ENCODE measurements at regions not wholly inside any gene's neighbourhood (a gene's known extent, or its start where the extent isn't known, plus 50 kb on each side); places are given as distances from the start of the nearest gene placed in this dataset.

GRCh38 chr1:197994907-197995407 lies 77.8 kb downstream of the LHX9 start (continued):
- TF ChIP-seq BHLHE40 (IDR thresholded peaks at IDR 0.05; ENCODE audit: borderline replicate concordance in 1 of 2, low read depth in 2 of 2, low read length in 1 of 2) (no peak), KDM1A (IDR thresholded peaks at IDR 0.05; ENCODE audit: borderline replicate concordance) (no peak), CHD1 (IDR thresholded peaks at IDR 0.05; ENCODE audit: low read depth, low read length) (no peak)

GRCh38 chr1:197995408-197996258 lies 78.5 kb downstream of the LHX9 start:
- in situ Hi-C loops (cut with MboI): no loop called here
- ChIA-PET POLR2A (no interaction called here), CTCF (no interaction called here), RAD21 (ENCODE audit: unreplicated experiment) (no interaction called here), SMC1A (ENCODE audit: uncharacterized antibody, unreplicated experiment) (no interaction called here)
- H3K79me2 ChIP-seq (ENCODE audit: control insufficient read depth, insufficient read depth, low read length): no peaks in the 10 kb centered on the region
- H3K4me1 ChIP-seq (ENCODE audit: control insufficient read depth, insufficient read depth, low read length): no peaks in the 10 kb centered on the region
- no peak overlapping the region for H3K27ac ChIP-seq (ENCODE audit: control insufficient read depth, insufficient read depth)
- ATAC-seq (no peak), FAIRE-seq (no peak), DNase-seq (ENCODE audit: low read depth, low spot score) (no peak)
- BruUV-seq (replicated peaks): no TSS peak
- H2AFZ ChIP-seq (ENCODE audit: control insufficient read depth, low read depth, low read length): no peak overlapping the region
- no peaks in the 10 kb centered on the region for H3K9me3 ChIP-seq (replicated peaks; ENCODE audit: control insufficient read depth, insufficient read depth, low read length)
- H3K36me3 ChIP-seq (ENCODE audit: control insufficient read depth in 2 of 2, insufficient read depth in 2 of 2, low read length in 1 of 2): no peaks in the 10 kb centered on the region
- H3K4me3 ChIP-seq: no peak overlapping the region
- H4K20me1 ChIP-seq (ENCODE audit: control insufficient read depth, insufficient read depth): no peaks in the 10 kb centered on the region
- WGBS (ENCODE audit: insufficient coverage, insufficient replicate concordance, low lambda C conversion rate, missing lambda C conversion rate): 42% methylated on average over 6 of the region's 6 CpGs
- no peak overlapping the region for H3K9ac ChIP-seq (ENCODE audit: control insufficient read depth, insufficient read depth, low read length)
- intact Hi-C loops (cut with micrococcal nuclease; ENCODE audit: unreplicated experiment): no loop called here
- H3K4me2 ChIP-seq (ENCODE audit: control insufficient read depth, insufficient read depth): no peak overlapping the region
- H3K27me3 ChIP-seq (replicated peaks in 1 of 2; ENCODE audit: control insufficient read depth in 2 of 2, insufficient read depth in 2 of 2, low read length in 1 of 2): no peaks in the 10 kb centered on the region
- no peak for TF ChIP-seq BHLHE40 (IDR thresholded peaks at IDR 0.05; ENCODE audit: borderline replicate concordance in 1 of 2, low read depth in 2 of 2, low read length in 1 of 2)
- no peak for TF ChIP-seq YBX1 (IDR thresholded peaks at IDR 0.05)
- no peak for TF ChIP-seq STAT3 (IDR thresholded peaks at IDR 0.05; ENCODE audit: low read depth, low read length)
- TF ChIP-seq MTA2 (IDR thresholded peaks at IDR 0.05; ENCODE audit: low read depth): no peak
- no peak for TF ChIP-seq RFX5 (IDR thresholded peaks at IDR 0.05; ENCODE audit: low read depth, low read length)
- TF ChIP-seq EP300 (IDR thresholded peaks at IDR 0.05; ENCODE audit: borderline replicate concordance in 1 of 2, control insufficient read depth in 1 of 2, low read depth in 2 of 2, low read length in 2 of 2): no peak
- TF ChIP-seq NR2C2 (IDR thresholded peaks at IDR 0.05; ENCODE audit: borderline replicate concordance, control insufficient read depth, insufficient read length, low read depth): no peak
- no peak for TF ChIP-seq ZNF207 (IDR thresholded peaks at IDR 0.05; ENCODE audit: borderline replicate concordance)
- no peak for TF ChIP-seq NFIC (IDR thresholded peaks at IDR 0.05; ENCODE audit: low read depth, low read length)
- TF ChIP-seq CEBPZ (IDR thresholded peaks at IDR 0.05; ENCODE audit: low read depth, low read length): no peak
- TF ChIP-seq ZBTB4 (CRISPR knock-in tag; IDR thresholded peaks at IDR 0.05): no peak
